Panc1 (cell line): ENCODE measurements at regions not wholly inside any gene's neighbourhood (a gene's known extent, or its start where the extent isn't known, plus 50 kb on each side); places are given as distances from the start of the nearest gene placed in this dataset.

Experiments
- ATAC-seq: fragments of 200-7000 bp; cut with Tn5 transposase; 2 replicates; pipeline ENCODE4 v1.9.1; 2020; ENCODE audit warnings: mild to moderate bottlenecking, moderate library complexity
- BruUV-seq: library from RNA; stranded (reverse); fragments of 400-500 nt; replicated peaks from 2 replicates; lab custom pipeline; 2021; lab: Mats Ljungman, UMichigan
- CTCF ChIA-PET: fragments of 300-600 bp; sonication (Branson Sonifier 250); formaldehyde crosslinking; loops from one replicate; lab custom pipeline; 2022; ENCODE audit warnings: antibody characterized with exemption; lab: Charles Lee
- POLR2A ChIA-PET: fragments of 300-600 bp; sonication (Branson Sonifier 250); formaldehyde crosslinking; loops from one replicate; lab custom pipeline; 2022; ENCODE audit warnings: antibody characterized with exemption; lab: Charles Lee
- DNase-seq: peaks from one replicate; pipeline ENCODE4 v3.0.0-alpha.2; 2010; ENCODE audit warnings: low read depth, low spot score
- H3K27ac ChIP-seq: 2 replicates; pipeline ENCODE4 v1.5.1; 2011; ENCODE audit warnings: mild to moderate bottlenecking, low read length, inconsistent platforms
- H3K27me3 ChIP-seq: fragments of 200-500 bp; sonication (Bioruptor generic); 2 replicates; pipeline ENCODE4 v1.6.0; 2014; ENCODE audit warnings: low read length, inconsistent platforms; ENCODE audit not compliant: control insufficient read depth, insufficient read depth
- H3K36me3 ChIP-seq: fragments of 200-500 bp; sonication (Bioruptor generic); 2 replicates; pipeline ENCODE4 v1.5.1; 2014; ENCODE audit warnings: inconsistent platforms, mild to moderate bottlenecking, low read length, moderate library complexity; ENCODE audit not compliant: control insufficient read depth, insufficient read depth
- H3K4me1 ChIP-seq: 2 replicates; pipeline ENCODE4 v1.5.1; 2011; ENCODE audit warnings: inconsistent platforms, mild to moderate bottlenecking, low read length, moderate library complexity; ENCODE audit not compliant: control insufficient read depth, insufficient read depth
- H3K4me3 ChIP-seq, 2 experiments: 2 replicates each; pipeline ENCODE4 v1.5.1; 2011 to 2012; ENCODE audit warnings: low read depth in 2 of 2, low read length in 2 of 2, mild to moderate bottlenecking in 2 of 2, inconsistent platforms in 1 of 2, moderate library complexity in 1 of 2
- H3K9me3 ChIP-seq: fragments of 200-500 bp; sonication (Bioruptor generic); 2 replicates; pipeline ENCODE4 v1.5.1; 2014; ENCODE audit warnings: low read depth, mild to moderate bottlenecking, inconsistent platforms, low read length, moderate library complexity; ENCODE audit not compliant: control insufficient read depth, insufficient read depth
- POLR2AphosphoS5 ChIP-seq: IDR thresholded peaks from 2 replicates; pipeline ENCODE4 v1.6.1; 2012; ENCODE audit warnings: mild to moderate bottlenecking, low read depth, low read length, moderate library complexity
- SIN3A ChIP-seq: IDR thresholded peaks from 2 replicates; pipeline ENCODE4 v1.6.1; 2012; ENCODE audit warnings: low read depth, mild to moderate bottlenecking, low read length, moderate library complexity, borderline replicate concordance; ENCODE audit not compliant: insufficient read depth
- TCF7L2 ChIP-seq: IDR thresholded peaks from 2 replicates; pipeline ENCODE4 v1.6.1; 2011; ENCODE audit warnings: mild to moderate bottlenecking, low read depth, low read length, inconsistent platforms
- in situ Hi-C: cut with HindIII; loops from 2 replicates; pipeline ENCODE4 v1.10.0; 2016; ENCODE audit warnings: low sequenced_read_pairs, low pct_unique_long_range_greater_than_20kb
- intact Hi-C: fragments of 100-400 bp; cut with micrococcal nuclease; formaldehyde crosslinking; loops from one replicate; pipeline ENCODE4 v1.10.0; 2022; ENCODE audit not compliant: unreplicated experiment
- TF ChIP-seq, protein P1 (sequence below), 2 experiments: IDR thresholded peaks; 2 replicates each; pipeline ENCODE4 v1.6.1; 2011 to 2012; ENCODE audit warnings: low read depth in 2 of 2, control low read depth in 1 of 2, low read length in 1 of 2, mild to moderate bottlenecking in 1 of 2, moderate library complexity in 1 of 2; ENCODE audit not compliant: insufficient read depth in 1 of 2
- TF ChIP-seq, protein P2 (sequence below): fragments of 450-650 bp; IDR thresholded peaks from 2 replicates; pipeline ENCODE4 v1.5.1; 2017; ENCODE audit warnings: mild to moderate bottlenecking

DNA sequence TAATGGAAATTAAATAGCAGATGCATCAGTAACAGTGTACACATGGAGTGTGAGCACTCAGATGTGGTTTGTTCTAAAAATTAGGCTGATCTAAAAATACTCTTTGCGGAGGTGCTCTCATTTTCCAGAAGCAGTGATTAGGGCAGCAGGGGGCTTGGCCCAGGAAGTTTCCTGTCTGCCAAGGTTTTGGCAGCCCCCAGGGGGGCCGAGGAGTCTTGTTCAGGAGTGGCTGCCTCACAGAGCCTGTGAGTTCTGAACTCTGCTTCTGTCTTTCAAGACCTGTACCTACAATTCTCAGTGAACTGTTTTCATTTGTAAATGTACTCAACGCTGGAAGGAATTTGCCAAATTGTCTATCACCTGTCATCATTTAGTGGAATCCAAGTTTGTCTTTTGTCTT lies 388.4 kb upstream of the CDH11 start:
- DNase-seq: no peak
- CTCF ChIA-PET: no interaction called here
- H3K9me3 ChIP-seq: no peaks in the 10 kb centered on the region
- H3K4me1 ChIP-seq: no peaks in the 10 kb centered on the region
- intact Hi-C loops: no loop called here
- BruUV-seq: no TSS peak
- TF ChIP-seq TCF7L2: no peak
- in situ Hi-C loops: no loop called here
- H3K27me3 ChIP-seq: no peaks in the 10 kb centered on the region
- H3K27ac ChIP-seq: no peak overlapping the region
- no peak overlapping the region for H3K4me3 ChIP-seq
- ATAC-seq: no peak
- POLR2A ChIA-PET: no interaction called here
- no peaks in the 10 kb centered on the region for H3K36me3 ChIP-seq

DNA sequence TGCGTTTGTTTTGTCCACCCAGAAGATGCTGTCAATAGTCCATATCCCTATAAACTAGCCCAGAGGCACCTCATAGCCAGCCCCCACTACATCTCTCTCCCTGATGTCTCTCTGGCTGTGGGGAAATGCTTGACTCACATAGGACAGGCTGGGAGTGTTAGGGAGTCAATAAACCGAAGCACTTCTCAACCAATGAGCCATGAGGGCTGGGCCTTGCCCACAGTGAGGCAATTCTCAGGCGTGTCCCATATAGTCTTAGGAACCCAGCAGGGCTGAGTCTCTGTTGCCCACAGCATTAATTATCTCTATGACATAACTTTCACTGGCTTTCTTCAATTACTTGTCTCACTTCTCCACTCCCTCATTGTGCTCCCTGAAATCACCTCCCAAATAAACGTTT lies 387.3 kb upstream of the CDH11 start:
- no peaks in the 10 kb centered on the region for H3K27me3 ChIP-seq
- no peaks in the 10 kb centered on the region for H3K36me3 ChIP-seq
- no peak overlapping the region for H3K27ac ChIP-seq
- in situ Hi-C loops: no loop called here
- no peaks in the 10 kb centered on the region for H3K9me3 ChIP-seq
- DNase-seq (no peak), ATAC-seq (no peak)
- BruUV-seq: no TSS peak
- ChIA-PET CTCF (no interaction called here), POLR2A (no interaction called here)
- no peaks in the 10 kb centered on the region for H3K4me1 ChIP-seq
- H3K4me3 ChIP-seq: no peak overlapping the region
- TF ChIP-seq TCF7L2 (no peak), SIN3A (no peak), POLR2AphosphoS5 (no peak)
- TF ChIP-seq, protein P1, sequence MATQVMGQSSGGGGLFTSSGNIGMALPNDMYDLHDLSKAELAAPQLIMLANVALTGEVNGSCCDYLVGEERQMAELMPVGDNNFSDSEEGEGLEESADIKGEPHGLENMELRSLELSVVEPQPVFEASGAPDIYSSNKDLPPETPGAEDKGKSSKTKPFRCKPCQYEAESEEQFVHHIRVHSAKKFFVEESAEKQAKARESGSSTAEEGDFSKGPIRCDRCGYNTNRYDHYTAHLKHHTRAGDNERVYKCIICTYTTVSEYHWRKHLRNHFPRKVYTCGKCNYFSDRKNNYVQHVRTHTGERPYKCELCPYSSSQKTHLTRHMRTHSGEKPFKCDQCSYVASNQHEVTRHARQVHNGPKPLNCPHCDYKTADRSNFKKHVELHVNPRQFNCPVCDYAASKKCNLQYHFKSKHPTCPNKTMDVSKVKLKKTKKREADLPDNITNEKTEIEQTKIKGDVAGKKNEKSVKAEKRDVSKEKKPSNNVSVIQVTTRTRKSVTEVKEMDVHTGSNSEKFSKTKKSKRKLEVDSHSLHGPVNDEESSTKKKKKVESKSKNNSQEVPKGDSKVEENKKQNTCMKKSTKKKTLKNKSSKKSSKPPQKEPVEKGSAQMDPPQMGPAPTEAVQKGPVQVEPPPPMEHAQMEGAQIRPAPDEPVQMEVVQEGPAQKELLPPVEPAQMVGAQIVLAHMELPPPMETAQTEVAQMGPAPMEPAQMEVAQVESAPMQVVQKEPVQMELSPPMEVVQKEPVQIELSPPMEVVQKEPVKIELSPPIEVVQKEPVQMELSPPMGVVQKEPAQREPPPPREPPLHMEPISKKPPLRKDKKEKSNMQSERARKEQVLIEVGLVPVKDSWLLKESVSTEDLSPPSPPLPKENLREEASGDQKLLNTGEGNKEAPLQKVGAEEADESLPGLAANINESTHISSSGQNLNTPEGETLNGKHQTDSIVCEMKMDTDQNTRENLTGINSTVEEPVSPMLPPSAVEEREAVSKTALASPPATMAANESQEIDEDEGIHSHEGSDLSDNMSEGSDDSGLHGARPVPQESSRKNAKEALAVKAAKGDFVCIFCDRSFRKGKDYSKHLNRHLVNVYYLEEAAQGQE (IDR thresholded peaks at IDR 0.05; ENCODE audit: insufficient read depth in 1 of 2, low read depth in 2 of 2, low read length in 1 of 2): no peak
- TF ChIP-seq, protein P2, sequence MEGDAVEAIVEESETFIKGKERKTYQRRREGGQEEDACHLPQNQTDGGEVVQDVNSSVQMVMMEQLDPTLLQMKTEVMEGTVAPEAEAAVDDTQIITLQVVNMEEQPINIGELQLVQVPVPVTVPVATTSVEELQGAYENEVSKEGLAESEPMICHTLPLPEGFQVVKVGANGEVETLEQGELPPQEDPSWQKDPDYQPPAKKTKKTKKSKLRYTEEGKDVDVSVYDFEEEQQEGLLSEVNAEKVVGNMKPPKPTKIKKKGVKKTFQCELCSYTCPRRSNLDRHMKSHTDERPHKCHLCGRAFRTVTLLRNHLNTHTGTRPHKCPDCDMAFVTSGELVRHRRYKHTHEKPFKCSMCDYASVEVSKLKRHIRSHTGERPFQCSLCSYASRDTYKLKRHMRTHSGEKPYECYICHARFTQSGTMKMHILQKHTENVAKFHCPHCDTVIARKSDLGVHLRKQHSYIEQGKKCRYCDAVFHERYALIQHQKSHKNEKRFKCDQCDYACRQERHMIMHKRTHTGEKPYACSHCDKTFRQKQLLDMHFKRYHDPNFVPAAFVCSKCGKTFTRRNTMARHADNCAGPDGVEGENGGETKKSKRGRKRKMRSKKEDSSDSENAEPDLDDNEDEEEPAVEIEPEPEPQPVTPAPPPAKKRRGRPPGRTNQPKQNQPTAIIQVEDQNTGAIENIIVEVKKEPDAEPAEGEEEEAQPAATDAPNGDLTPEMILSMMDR: no peak
- intact Hi-C loops: no loop called here

DNA sequence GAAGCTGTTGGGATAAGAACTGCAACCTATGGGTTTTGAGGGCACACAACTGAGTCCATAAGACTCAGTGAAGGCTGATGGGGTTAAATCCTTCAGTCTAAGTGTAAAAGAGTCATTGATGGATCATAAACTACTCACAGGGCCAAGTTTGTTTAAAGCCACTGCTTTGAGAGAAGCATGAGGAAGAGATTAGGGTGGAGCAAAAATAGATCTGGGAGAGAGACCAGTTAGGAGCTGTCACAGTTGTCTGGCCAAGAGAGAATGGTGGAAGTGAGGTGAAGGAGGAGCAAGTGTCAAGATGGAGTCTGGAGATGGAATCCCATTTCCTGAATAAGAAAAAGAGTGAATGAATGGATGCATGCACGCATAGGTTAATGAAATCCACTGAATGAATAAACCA lies 379.1 kb upstream of the CDH11 start:
- in situ Hi-C loops (no loop called here), intact Hi-C loops (no loop called here)
- no TSS peak for BruUV-seq
- Histone ChIP-seq H3K4me3 (no peak overlapping the region), H3K9me3 (no peaks in the 10 kb centered on the region), H3K4me1 (no peaks in the 10 kb centered on the region), H3K36me3 (no peaks in the 10 kb centered on the region), H3K27me3 (no peaks in the 10 kb centered on the region), H3K27ac (no peak overlapping the region)
- no peak for TF ChIP-seq SIN3A
- TF ChIP-seq, protein P2: no peak
- TF ChIP-seq, protein P1 (IDR thresholded peaks at IDR 0.05; ENCODE audit: insufficient read depth in 1 of 2, low read depth in 2 of 2, low read length in 1 of 2): no peak
- TF ChIP-seq TCF7L2: no peak
- DNase-seq (no peak), ATAC-seq (no peak)
- POLR2A ChIA-PET: no interaction called here
- CTCF ChIA-PET: no interaction called here
